GM20000 (cell line): ENCODE measurements at regions not wholly inside any gene's neighbourhood (a gene's known extent, or its start where the extent isn't known, plus 50 kb on each side); places are given as distances from the start of the nearest gene placed in this dataset.
"Not testable (repeated sequence)": the region's sequence is repeated elsewhere in the genome, so short reads cannot be mapped to it uniquely, and the experiment has no call there.

Experiments used
- DNase-seq: peaks from one replicate; pipeline ENCODE4 v3.0.0; 2012; ENCODE audit warnings: low spot score
- CTCF ChIP-seq: IDR thresholded peaks from 2 replicates; pipeline ENCODE4 v1.5.1; 2012; ENCODE audit warnings: mild to moderate bottlenecking, control low read depth; ENCODE audit errors: extremely low read depth, missing control alignments

- no peak for TF ChIP-seq CTCF
- no peak for DNase-seq
Measured at GRCh38 chr9:103335461-103335860, 340.3 kb downstream of the CYLC2 start.

DNA sequence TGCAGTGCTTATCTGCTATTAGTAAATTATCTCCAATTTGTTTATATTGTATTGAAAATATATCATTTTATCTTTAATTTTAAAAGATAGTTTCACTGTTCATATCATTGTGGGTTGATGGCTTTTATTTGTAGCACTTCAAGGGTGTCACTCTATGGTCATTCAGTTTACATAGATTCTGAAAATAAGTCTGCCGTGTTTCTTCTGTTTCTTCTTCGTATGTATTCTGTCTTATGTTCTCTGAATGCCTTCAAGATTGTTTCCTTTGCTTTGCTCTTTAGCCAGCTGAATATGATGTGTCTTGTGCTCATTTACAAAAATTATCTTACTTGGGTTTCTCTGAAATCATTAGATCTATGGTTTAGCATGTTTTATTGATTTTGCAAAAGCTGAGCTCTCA, 359.9 kb downstream of the CYLC2 start:
- no peak for DNase-seq
- no peak for TF ChIP-seq CTCF

DNA sequence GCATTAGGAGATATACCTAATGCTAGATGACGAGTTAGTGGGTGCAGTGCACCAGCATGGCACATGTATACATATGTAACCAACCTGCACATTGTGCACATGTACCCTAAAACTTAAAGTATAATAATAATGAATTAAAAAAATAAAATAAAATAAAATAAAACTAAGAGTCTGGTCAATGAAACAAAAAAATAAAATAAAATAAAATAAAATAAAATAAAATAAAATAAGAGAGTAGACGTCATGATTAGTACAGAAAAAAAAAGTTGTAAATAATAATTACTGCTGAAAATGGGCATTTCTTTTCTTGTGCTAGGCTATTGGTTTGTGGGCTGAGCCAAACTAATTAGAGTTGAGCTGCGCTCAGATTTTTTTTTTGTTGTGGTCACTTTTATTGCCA, 362.8 kb downstream of the CYLC2 start:
- not testable (repeated sequence) for DNase-seq

DNA sequence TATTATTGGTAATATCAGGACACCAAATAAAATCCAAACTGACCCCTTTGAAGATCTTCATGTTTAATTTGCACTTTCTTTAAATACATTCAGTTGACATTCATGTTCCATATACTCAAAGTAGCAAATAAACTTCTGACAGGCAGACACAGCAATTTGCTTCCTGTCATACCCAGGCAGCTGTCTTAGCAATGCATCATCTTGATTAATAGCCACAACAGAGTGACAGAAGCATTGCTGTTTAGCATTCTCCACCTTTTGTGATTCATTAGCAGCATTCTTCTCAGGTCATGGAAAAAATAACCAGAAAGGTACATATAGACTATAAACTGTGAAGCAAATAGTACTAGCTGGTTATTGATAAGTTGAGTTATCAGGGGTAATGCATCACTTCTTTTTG, 366.8 kb downstream of the CYLC2 start:
- DNase-seq, result no peak
- no peak for TF ChIP-seq CTCF

GRCh38 chr9:103362986-103363385, 367.9 kb downstream of the CYLC2 start:
- no peak for TF ChIP-seq CTCF
- no peak for DNase-seq

DNA sequence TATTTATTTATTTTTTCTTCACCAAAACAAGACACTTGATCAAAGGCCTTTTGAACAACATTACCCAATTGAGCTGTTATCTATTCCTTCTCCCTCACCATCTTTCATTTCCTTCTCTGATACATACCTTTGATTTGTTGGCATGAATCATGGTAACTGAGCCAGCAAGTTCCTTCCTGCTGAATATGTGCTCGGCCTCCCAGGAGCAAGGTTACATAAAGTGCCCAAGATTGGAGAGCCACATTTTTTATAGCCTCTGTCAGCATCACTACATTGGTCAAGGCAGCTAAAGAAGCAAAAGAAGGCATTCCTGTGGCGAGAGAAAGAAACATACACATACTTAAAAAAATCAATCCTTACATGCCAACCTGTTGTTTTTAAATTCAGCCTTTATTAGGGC, 369.6 kb downstream of the CYLC2 start:
- no peak for TF ChIP-seq CTCF
- no peak for DNase-seq

DNA sequence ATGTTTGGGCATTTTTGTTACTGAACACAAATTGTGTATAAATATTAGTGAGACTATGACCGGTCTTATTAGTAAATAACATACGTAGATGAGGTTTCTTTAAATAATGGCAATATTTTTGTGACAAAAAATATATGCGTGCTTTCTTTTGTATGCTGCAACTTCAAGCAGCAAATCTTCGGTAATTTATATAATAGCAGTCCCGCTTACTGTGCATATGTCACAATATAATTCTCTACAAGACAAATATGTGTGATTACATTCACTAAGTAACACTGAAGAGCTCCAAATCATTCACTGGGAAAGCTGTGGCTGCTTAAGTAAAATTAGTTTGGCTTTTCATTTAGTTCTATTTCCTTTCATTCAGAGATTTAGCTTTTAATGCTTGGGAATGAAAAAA, 376.0 kb downstream of the CYLC2 start:
- DNase-seq, result no peak
- no peak for TF ChIP-seq CTCF

GRCh38 chr9:103372828-103373227, 377.7 kb downstream of the CYLC2 start:
- no peak for TF ChIP-seq CTCF
- DNase-seq, result no peak
